GM12878 (cell line): ENCODE measurements at regions not wholly inside any gene's neighbourhood (a gene's known extent, or its start where the extent isn't known, plus 50 kb on each side); places are given as distances from the start of the nearest gene placed in this dataset.

Source experiments
- FOXK2 ChIP-seq: fragments of 450-650 bp; IDR thresholded peaks from 2 replicates; pipeline ENCODE4 v1.6.1; 2017; ENCODE audit warnings: mild to moderate bottlenecking, moderate library complexity
- HDAC2 ChIP-seq: fragments of 200-600 bp; sonication (generic); IDR thresholded peaks from 2 replicates; pipeline ENCODE4 v1.6.1; 2017
- MEF2A ChIP-seq: IDR thresholded peaks from 2 replicates; pipeline ENCODE4 v1.6.1; 2011; ENCODE audit warnings: low read depth, mild to moderate bottlenecking, low read length, moderate library complexity; ENCODE audit not compliant: insufficient read depth
- RELA ChIP-seq: fragments of 450-650 bp; IDR thresholded peaks from 2 replicates; pipeline ENCODE4 v1.8.0; 2014; ENCODE audit warnings: borderline replicate concordance; ENCODE audit not compliant: partially characterized antibody
- TARDBP ChIP-seq: IDR thresholded peaks from 2 replicates; pipeline ENCODE4 v1.6.1; 2016; ENCODE audit warnings: borderline replicate concordance
- TCF7 ChIP-seq: IDR thresholded peaks from 2 replicates; pipeline ENCODE4 v1.6.1; 2014; ENCODE audit warnings: antibody characterized with exemption, borderline replicate concordance
- TF ChIP-seq, protein P1 (sequence below): fragments of 450-650 bp; IDR thresholded peaks from 2 replicates; pipeline ENCODE4 v1.6.1; 2016; ENCODE audit warnings: mild to moderate bottlenecking
- TF ChIP-seq, protein P2 (sequence below): IDR thresholded peaks from 2 replicates; pipeline ENCODE4 v1.6.1; 2011; ENCODE audit warnings: low read depth, low read length, improper control_type of control experiment, borderline replicate concordance

DNA sequence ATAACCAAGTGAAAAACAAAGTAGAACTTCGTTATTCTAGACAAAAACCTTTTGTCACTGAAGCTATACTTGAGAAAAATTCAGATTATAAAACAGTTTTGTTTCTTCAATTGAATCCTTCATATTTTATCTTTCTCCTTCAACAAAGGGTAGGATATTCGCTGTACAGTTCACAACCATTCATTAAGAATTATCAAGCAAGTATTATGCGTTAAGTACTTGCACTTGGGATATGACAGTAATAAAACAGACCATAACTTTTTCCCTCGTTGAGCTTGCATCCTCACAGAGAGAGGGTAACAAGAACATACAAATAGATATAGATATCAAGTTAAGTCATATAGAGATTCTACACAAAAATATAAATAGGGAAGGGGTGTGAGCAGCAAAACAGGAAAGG, 61.2 kb upstream of the MEOX2 start:
- TF ChIP-seq, protein P1, sequence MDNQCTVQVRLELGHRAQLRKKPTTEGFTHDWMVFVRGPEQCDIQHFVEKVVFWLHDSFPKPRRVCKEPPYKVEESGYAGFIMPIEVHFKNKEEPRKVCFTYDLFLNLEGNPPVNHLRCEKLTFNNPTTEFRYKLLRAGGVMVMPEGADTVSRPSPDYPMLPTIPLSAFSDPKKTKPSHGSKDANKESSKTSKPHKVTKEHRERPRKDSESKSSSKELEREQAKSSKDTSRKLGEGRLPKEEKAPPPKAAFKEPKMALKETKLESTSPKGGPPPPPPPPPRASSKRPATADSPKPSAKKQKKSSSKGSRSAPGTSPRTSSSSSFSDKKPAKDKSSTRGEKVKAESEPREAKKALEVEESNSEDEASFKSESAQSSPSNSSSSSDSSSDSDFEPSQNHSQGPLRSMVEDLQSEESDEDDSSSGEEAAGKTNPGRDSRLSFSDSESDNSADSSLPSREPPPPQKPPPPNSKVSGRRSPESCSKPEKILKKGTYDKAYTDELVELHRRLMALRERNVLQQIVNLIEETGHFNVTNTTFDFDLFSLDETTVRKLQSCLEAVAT: no peak
- no peak for TF ChIP-seq TARDBP
- no peak for TF ChIP-seq TCF7
- TF ChIP-seq FOXK2: no peak
- no peak for TF ChIP-seq HDAC2
- TF ChIP-seq, protein P2, sequence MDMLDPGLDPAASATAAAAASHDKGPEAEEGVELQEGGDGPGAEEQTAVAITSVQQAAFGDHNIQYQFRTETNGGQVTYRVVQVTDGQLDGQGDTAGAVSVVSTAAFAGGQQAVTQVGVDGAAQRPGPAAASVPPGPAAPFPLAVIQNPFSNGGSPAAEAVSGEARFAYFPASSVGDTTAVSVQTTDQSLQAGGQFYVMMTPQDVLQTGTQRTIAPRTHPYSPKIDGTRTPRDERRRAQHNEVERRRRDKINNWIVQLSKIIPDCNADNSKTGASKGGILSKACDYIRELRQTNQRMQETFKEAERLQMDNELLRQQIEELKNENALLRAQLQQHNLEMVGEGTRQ: no peak
- TF ChIP-seq RELA: no peak
- no peak for TF ChIP-seq MEF2A
